NCI-H82 (cell line): ENCODE measurements at regions not wholly inside any gene's neighbourhood (a gene's known extent, or its start where the extent isn't known, plus 50 kb on each side); places are given as distances from the start of the nearest gene placed in this dataset.
"Not testable (repeated sequence)": the region's sequence is repeated elsewhere in the genome, so short reads cannot be mapped to it uniquely, and the experiment has no call there.

Source experiments
- DNase-seq: peaks from one replicate; lab custom pipeline; 2025; lab: John Stamatoyannopoulos, UW

DNA sequence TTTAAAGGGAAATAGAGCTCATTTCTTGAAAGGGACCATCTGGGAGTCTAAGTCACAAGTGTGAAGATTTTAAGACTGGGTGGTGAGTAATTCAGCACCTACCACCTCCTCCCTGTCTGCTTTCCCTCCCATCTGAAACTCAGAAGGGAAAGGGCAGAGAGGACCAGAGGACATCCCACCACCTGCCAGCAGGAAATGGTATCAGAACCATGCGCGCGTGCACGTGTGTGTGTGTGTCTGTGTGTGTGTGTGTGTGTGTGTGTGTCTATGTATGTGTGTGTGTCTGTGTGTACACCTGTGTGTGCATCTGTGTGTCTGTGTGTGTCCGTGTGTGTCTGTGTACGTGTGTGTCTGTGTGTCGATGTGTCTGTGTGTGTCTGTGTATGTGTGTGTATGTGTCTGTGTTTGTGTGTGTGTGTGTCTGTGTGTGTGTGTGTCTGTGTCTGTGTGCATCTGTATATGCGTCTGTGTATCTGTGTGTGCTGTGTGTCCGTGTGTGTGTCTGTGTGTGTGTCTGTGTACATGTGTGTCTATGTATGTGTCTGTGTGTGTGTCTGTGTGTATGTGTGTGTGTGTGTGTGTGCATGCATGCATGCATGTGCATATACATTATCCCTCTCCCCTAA, 76.8 kb downstream of the ZFP36L2 start:
- DNase-seq: no peak

DNA sequence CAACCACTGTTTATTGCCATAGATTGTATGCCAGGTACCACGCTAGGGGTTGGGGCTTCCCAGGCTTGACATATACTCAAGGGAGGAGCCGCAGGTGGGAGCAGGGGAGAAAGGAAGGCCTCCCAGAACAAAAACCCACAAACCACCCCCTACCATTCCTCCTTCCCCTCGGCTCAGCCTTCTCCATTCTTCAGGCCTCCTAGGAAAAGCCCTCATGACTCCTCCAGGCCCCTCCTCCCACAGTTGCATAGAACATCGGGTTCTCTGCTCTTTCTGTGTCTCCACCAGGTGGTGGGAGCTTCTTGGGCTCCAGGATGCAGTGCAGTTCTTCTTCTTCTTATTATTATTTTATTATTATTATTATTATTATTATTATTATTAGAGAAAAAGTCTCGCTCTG, 80.3 kb downstream of the ZFP36L2 start:
- no peak for DNase-seq

DNA sequence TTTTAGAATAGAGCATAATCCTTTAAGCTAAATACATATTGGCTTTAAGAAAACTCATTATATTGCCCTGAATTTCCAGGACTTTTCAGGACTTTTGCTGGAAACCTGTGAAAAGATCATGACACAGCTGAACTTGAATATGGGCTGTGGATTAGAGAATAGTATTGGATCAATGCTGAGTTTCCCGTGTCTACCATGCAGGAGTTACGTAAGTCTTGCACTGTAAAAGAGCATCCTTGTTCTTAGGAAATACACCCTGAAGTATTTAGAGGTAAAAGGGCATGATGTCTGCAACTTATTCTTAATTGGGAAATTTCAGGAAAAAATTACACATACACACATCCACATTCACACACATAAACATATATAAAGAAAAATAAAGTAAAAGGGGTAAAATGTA, 82.1 kb downstream of the ZFP36L2 start:
- DNase-seq: no peak

- no peak for DNase-seq
Measured at GRCh38 chr2:43143756-43144155, 82.7 kb downstream of the ZFP36L2 start.

DNA sequence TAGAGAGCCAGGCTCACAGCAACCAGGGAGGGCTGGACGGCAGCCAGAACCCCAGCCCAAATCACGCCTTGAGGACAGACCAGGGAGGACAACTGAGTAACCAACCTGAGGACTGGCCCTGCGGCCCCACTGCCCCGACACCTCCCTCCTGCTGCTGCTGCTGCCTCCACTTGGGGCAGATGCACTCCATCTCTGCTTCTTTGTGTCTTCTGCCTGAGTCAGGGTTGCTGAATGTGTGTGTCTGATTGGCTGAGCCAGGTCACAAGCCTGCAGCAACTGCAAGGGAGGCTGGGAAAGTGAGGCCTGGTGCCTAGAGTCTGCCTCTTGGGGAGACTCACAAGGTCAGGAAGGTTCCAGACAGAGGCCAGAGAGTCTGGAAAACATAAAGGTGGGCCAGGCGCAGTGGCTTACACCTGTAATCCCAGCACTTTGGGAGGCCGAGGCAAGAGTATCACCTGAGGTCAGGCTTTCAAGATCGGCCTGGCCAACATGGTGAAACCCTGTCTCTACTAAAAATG, 83.4 kb downstream of the ZFP36L2 start:
- DNase-seq: peak; percentile 20

- not testable (repeated sequence) for DNase-seq
Measured at GRCh38 chr2:43141636-43142151, 84.7 kb downstream of the ZFP36L2 start.

DNA sequence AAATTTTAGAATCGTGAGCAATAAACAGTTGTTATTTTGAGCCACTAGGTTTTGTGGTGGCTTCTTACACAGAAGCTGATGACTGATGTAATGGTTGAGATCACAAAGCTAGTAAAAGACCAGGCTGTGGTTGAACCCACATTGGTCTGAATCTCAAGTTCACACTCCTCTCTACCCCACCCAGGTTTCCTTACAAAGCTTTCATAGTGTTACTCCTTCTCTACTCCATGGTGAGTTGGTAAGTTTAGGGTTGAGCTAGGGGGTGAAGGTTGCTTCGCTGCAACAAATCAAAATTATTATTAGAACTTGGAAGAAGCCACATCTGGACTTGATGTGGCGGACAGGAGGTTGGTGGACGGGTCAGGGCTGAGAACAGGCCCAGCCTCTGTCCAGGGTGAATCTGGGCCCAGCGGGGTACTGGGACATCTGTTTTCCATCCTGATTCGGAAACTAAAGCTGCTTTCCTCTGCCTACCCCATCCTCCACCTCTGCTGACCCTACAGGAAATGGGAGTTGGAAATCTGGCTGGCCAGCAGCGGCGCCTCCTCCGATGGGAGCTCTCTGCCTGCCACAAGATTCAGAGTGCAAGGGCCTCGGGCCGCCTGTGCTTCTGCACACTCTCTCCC, 86.3 kb downstream of the ZFP36L2 start:
- DNase-seq: no peak

DNA sequence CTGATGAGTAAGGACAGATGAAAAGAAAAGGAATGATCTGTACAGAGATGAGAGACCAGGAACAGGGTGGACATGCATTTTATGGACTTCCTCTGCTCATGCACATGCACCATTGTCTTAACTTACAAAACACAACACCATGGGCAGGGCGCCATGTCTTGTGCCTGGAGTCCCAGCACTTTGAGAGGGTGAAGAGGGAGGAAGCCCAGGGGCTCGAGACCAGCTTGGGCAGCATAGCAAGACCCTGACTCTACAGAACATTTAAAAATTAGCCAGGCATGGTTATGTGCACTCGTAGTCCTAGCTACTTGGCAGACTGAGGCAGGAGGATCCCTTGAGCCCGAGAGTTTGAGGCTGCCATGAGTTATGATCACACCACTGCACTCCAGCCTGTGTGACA, 86.9 kb downstream of the ZFP36L2 start:
- DNase-seq: no peak

DNA sequence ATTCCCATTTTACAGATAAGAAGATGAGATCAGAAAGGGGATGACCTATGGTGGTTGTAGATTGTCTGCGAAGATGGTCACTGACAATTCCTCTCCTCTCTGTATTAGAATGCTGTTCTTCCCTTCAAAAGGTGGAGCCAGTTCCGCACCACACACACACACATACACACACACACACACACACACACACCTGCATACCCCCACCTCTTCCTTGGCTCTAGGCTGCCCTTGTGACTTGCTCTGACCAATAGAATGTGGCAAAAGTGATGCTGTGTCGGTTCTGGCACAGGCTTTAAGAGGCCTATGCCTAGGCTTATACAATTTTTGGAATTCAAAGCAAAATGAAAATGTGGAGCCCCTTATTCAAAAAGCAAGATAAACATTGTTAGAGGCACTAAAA, 88.0 kb downstream of the ZFP36L2 start:
- DNase-seq: no peak

DNA sequence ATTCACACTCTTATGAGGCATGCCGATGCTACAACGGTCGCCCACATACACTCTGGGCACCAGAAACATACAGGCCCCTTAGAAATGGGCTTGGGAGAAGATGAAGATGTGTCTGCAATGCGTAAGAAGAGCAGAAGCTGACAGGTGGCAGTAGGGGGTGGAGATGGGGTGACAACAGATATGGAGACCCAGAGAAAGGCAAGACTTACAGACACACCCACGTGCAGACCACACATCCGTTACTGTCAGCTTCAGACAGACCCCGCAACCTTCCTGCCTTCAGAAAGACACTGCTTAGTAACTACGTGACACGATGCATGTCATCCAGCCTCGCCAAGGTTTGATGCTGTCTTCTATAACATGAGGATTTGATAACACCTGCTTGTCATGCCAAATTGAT, 89.5 kb downstream of the ZFP36L2 start:
- no peak for DNase-seq

DNA sequence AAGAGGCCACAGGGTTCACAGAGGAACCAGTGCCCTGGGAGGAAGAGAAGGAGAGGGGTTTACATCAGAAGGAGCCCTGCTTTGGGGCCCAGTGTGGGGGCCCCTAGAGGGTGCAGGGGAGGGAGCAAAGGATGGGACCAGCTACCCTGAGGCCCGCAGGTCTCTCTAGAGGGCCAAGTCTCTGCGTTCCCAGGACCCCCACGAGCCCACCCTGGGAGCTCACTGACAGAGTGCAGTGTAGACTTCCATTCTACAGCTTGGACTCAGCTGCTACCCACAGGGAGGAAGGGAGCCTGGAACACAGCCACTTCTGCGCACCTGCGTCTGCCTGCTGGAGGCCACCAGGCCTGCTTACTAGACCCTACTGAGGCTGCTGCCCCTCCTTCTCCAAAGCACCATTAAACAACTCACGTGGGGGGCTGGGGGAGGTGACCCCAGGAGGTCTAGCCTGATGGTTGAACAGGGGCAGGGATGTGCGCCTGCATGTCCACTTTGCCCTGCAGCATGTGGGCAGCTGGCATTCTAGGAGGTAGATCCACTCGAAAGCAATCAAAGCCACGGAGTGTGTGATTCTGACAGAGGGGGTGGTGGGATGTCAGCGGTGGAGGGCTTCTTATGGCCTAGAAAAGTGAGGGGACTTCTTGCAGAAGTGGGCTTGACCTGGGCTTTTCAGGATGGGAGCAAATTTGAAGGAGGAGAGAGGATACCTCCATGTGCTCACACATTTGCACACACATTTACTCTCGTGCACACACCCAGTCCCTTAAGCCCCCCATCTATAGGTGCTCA, 90.2 kb downstream of the ZFP36L2 start:
- no peak for DNase-seq

- DNase-seq: no peak
Measured at GRCh38 chr2:43135583-43135982, 90.8 kb downstream of the ZFP36L2 start.

GRCh38 chr2:43134571-43134889, 91.9 kb downstream of the ZFP36L2 start:
- DNase-seq: no peak

DNA sequence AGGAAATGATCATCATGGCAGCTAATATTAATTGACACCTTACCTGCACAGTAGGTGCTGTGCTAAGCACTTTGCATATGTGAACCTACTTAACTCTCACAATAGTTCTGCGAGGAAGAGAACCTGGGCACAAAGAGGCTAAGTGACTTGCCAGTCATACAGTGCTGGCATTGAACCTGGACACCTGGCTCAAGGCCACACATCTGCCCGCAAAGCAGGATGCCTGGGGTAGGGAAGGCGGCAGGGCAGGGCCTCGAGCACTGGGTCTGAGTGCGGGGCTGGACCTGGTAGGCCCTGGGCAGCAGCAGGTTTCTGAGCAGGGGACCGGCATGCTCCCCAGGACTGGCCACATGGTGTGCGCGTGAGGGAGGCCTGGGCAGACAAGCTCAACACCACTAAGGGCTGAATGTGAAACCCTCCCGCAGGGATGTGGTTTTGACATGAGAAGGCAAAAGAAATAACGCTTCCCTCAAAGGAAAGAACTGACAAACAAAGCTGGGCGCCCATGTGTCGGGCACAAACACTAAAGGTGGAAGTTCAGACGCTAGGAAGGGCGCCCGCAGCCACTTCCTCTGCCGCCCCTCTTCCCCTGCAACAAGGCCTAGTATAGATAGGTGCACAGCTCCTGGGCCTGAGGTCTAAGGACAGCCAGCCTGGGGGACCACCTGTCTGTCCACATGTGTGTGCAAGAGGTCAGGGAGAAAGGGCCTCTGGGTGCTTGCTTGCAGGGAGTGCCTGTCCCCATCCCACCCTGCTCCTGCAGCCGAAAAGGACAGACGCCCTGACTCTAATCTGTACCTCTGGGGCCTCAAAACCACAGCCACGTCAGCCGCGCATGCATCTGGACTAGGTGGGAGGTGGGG, 92.5 kb downstream of the ZFP36L2 start:
- no peak for DNase-seq

- no peak for DNase-seq
Measured at GRCh38 chr2:43133336-43133707, 93.1 kb downstream of the ZFP36L2 start.

DNA sequence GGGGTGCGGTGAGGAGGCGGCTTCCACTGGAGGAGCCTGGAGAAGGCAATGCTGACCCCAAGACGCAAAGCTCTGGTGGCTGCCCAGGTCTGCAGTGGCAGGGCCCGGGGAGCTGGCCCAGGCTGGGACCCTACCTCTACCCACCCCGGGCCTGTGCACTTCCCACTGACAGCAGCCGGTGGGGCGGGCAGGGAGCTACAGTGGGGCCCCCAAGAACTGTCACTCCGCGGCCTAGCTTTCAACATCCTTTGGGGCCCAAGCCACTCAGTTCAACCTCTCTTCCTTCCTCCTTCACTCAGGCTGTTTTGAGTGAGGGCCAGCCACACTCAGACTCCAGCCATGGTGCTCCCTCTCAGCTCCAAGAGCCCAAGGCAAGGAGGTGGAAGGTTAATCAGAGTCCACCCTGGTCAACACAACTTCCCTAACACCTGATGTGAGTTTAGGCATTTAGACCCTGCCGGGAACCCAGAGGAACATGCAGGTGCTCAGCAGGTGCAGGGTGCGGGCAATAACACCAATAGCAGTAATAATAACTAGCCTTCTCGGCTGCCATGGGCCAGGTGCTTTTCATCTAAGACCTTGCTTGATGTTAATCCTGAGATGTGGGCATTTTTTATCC, 93.6 kb downstream of the ZFP36L2 start:
- no peak for DNase-seq

GRCh38 chr2:43131890-43132682, 94.3 kb downstream of the ZFP36L2 start:
- no peak for DNase-seq

DNA sequence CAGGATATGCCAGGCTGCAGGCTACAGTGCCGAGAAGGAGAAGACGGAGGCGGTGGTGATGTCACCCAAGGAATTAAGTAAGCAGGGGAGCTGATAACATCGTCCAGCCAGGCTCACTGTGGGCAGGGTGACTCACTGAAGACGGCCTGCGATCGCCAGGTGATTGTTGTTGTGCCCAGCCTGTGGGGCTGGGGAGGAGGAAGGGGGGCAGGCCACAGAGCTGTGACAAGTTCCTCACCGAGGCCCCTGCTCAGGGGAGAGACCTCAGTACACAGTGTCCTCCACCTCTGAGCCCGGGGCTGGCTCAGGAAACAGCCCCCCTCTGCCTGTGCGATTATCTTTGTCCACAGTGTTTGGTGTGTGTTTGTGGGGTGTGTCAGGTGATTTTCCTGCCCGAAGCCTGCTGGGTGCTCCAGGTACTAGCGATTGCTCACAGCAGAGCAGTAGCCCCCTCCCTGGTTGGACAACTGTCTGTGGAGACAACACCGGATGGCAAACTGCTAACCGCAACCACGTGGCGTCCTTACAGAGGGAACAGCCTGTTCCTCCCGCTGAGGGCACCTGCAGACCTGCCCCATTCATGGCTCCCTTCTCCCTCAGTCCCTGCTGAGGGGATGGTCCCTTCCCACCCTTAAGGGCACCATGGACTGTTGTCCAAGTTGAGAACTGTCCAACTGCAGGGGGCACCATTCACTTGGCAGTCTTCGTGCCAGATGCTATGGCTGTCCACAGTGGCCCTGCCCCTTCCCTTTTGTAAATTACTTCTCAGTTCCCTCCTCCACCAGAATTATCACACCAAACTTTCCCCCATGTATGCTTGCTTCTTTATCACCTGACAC, 95.1 kb downstream of the ZFP36L2 start:
- peak; percentile 53 for DNase-seq

DNA sequence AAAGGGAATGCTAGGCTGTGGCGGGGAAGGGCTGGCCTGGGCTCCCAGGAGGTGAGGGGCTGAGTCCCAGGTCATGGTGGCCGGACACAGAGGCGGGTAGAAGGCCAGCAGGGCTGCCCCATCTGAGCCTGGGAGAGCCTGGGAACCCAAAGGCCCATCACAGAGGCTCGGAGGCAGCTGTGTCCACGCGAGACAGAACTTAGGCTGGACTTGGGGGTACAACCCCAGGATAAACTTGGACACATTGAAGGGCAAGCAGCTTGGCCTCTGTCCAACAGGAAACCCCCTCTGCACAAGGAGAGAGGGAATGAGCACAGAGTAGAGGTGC, 95.9 kb downstream of the ZFP36L2 start:
- DNase-seq: no peak
